AG20443 (cell line): ENCODE measurements at regions not wholly inside any gene's neighbourhood (a gene's known extent, or its start where the extent isn't known, plus 50 kb on each side); places are given as distances from the start of the nearest gene placed in this dataset.
A peak's percentile ranks its signal among the peaks of the same experiment; 100 is the strongest.
"Not testable (repeated sequence)": the region's sequence is repeated elsewhere in the genome, so short reads cannot be mapped to it uniquely, and the experiment has no call there.

ENCODE experiments used
- DNase-seq: peaks from one replicate; pipeline ENCODE4 v3.0.0; 2012; ENCODE audit warnings: low spot score, mixed read lengths

DNA sequence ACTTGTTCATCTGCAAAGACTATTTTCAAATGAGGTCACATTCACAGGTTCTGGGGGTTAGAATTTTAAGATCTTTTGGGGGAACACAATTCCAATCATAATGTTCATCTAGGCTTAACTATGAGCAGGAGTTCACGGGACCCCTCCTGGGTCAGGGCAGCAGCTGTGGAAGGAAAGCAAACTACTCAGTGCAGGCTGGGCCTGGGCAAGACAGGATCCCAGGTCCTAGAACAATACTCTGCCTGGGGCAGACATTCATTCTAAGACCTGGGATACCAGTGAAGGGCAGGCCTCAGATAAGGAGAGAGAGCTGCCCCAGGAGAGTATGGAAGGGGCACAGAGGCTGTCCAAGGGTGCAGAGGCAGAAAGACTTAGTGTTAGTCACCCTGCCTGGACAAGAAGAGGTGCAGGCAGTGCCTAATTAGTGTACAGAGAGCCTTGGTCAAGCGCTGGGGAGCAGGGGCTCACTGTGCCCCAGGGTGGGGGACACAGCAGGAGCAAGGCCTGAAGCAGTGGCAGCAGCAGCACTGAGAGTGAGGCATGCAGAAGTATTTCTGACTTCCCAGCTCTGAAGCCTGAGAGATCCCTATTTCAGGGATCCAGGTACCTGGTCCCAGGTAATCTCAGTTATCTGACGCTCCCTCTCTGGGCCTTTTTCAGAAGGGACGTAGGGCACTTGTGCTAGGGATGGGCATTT is 123.0 kb upstream of the MAMLD1 start:
- no peak for DNase-seq

DNA sequence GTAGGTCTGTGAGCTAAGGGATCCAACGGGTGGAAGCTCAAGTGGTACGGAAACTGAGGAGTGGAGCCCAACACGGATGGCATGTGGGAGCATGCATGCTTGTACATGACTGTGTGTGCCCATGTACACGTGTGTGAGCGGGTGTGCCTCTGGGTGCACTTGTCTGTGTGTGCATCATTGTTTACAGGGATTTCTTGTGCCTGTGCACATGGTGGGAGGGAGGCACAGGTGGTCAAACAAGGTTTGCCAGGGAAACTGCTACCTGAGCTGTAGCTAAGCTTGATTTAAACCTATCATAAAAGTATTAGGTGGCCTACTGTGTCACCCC is 122.5 kb upstream of the MAMLD1 start:
- DNase-seq = no peak

DNA sequence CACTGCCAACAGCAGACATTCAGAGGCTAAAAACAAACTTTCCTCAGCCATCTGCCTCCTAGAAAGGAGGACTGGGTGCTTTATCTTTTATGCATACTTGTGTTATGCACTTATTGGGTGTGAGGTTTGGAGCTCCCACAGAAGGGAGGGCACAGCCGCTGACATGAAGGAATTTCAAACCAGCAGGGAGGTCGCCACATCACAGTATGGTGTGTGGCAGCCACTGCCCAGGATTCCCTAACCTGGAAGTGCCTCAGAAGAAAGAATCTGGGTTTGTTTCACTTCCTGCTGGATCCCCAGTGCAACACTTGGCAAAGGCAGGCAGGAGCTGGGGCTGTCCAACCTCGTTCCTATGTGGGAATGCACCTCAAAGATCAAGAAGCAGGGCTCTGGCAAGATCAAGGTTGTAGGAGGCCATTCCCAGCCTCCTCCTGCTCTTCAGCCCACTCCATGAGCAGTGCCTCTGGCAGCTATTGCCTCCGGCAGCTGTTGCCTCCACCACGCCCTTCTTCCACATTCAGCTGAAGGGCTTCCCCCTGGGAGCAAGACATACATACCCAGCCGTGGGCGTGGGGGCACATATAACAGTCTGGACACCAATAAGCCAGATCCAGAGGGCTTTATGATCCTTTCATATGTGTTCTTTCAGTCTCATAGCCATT is 109.0 kb upstream of the MAMLD1 start:
- peak; percentile 12 for DNase-seq

DNA sequence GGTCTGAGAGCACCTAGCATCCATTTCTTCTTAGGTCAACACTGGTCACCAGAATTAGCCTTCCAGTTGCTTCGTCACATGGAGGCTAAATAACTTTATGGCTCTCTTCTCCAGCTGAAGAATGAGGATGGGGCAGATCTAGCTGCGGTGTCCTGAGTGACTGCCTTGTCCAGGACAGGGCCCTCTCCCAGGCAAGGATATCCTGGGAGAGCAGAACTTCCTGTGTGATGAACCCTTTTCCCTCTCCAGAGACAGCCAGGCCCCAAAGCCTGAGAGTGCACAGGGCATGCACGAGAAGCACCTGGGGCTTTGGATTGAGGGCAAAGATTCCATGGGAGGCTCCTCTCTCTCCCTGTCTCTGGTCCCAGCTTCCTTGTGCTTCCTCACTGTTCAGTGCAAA is 108.2 kb upstream of the MAMLD1 start:
- no peak for DNase-seq

DNA sequence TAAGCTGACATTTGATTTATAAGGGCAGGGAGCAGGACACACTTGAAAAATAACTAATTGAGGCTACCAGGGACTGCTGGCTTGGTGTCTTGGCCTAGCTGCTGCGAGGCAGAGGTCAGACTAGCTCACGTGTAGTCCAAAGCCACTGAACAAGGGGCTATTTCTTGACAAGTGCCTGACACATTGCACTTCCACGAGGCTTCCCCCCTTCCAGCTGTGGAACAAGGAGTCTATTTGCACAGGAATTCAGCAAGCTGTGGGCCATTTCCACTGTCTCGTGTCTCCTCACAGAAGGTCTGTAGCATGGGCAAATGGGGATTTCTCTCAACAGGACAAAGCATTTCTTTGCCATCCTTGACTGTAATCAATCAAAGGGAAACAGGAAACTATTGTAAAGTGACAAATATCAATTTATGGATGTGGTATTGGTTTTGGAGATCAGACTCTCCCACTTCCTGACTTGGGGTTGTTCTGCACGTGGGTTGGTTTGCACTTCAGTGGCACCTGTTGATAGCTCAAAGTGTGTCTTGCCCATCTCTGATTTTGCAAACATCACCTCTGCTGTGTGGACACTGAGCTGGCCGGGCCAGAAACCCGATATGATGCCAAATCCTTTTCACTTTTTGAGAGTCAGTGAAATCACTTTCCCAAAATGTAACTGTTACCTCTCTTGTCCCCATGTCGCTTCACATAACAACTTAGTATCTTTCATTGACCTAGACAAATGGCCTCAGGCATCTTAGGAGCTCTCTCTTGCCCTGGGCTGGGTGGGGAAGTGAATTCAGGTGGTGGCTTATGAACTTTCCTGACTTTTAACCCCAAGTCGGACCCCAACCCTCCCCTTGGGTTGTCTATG is 107.4 kb upstream of the MAMLD1 start:
- no peak for DNase-seq

DNA sequence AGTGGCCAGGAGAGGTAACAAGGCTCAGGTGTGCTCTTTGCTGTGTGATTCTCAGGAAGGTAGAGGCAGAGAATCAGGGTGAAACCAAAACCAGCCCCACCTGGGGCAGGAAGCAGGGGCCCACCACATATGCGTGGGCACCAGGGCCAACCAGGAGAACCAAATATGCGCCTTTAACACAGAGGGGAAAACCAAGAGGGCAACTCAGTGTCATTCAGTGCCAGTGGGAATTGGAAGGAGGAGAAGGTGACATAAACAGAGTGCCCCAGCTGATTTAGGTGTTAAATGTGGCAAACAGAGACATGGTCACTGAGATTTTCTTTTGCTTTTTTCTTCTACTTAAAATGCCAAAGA is 106.8 kb upstream of the MAMLD1 start:
- no peak for DNase-seq

DNA sequence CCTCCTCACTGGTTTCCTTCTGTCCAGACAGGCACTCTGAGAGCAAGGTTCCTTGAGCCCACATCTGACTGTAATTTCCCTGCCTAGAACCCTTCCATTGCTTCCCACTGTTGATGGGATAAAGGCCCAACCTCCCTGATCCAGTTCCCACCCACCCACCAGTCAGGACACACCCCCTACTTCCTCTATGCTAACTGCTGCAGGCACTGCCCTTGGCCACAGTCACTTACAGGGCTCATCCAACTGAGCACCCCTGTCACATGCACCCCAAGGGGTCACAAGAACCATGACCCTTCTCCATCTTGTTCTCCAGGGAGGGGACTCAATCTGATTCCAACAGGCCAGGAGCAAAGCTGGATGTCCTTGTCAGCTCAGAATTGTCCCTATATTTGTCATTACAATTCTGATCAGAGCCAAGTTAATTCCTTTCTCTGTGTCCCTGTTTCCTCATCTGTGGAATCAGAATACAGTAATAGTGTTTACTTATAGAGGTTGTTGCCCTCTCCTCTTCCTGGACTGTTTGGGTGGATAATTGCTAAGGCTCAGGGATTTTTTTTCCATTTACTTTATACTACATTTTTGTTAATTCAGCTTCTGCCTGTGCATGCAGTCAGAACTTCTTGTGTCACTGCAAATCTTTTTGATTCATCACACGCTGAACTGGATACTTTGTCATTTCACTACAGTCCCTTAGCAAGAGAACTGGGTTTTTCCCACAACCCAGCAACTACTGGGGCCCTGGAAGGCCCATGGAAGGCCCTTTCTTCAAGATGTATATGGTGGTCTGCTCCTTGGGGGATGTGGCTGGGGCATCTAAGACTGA is 105.6 kb upstream of the MAMLD1 start:
- DNase-seq = no peak

DNA sequence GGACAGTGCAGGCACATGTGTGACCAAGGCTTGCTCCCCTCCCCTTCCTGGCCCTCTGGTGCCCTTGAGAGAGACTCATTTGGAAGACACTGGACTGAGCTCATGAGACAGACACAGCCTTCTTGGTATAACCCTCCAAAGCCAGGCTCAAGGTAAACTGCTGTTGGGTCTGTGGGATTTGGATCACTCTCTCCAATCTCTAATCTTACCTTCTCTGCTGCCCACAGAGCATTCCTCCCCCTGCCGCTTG is 105.0 kb upstream of the MAMLD1 start:
- DNase-seq = no peak

DNA sequence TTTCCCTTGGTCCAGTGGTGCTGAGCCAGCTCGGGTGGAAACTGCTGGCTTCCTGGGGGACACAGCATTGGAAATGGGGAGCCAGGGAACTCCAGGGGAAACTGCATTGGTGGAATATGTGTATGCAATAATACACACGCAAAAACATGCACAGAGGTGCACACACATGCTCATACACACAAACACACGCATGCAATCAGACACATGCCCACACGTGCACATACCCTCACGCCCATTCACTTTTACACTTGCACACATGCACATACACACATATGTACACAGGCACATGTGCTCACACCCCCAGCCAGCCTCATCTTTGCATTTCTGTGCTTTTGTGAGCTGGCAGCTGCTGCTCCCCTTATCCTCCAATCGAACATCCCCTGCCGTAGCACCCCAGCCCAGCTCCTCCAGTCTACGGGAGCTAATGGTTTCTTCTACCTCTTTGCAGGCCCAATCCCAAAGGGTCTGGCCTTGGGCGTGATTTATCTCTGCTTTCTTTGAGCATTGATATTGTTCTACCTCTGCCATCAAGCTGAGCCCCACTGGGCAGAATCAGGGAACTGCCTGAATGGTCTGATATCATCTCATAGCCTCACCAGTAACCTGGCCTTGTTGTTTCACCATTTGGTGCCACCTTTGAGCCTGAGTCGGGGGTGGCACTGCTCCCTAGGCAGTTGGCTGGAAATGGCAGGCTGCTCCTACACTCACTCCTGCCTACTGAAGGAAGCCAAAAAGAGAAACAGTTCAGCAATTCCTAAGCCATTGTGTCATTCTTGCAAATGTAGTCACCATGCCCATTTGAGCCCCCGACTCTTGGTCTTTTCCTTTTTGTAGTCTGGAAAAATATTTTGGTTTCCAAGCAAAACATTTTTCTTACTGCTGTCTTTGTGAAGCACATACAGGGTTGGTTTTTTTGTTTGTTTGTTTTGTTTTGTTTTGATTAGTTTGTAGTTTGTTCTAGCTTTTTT is 104.4 kb upstream of the MAMLD1 start:
- DNase-seq = peak; percentile 50

DNA sequence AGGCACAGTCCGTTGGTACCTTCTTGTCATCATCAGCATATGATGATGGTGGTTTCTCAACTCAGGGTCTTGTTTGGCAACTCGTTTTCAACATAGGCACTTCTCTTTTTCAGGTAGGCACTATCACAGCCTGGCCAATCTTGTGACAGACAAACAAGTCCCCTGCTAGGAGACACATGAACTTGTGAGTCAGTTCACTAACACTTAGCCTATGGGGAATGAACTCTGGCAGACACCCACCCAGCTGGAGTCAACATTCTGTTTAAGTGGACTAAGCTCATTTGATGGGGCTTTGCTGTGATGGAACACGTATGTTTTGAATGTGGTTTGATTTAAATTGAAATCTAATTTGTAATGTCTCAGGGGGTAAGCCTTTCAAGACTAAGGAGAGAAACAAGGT is 100.7 kb upstream of the MAMLD1 start:
- DNase-seq = no peak

DNA sequence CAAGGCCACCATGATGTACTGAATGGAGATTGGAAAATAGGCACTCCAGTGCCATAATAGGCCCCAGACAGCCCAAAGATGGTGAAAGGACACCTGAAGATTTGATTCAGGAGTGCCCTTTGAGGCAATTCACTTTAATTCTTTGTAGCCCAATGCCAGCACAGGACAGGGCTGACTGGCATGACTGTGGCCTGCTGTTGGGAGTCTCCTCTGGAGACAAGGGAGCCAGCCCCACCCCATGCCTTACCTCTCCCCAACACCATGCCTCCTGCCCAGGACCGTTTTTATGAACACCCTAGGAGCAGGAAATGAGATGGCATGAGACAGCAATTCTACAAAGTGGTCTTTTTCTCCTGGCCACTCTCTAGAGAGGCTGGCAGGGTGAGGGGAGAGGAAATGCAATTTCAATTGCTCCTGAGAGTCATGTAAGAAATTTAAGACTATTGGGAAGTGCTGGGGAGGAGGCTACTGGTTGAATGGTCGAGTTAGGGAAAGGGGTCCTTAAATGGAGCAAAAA is 94.2 kb upstream of the MAMLD1 start:
- no peak for DNase-seq

DNA sequence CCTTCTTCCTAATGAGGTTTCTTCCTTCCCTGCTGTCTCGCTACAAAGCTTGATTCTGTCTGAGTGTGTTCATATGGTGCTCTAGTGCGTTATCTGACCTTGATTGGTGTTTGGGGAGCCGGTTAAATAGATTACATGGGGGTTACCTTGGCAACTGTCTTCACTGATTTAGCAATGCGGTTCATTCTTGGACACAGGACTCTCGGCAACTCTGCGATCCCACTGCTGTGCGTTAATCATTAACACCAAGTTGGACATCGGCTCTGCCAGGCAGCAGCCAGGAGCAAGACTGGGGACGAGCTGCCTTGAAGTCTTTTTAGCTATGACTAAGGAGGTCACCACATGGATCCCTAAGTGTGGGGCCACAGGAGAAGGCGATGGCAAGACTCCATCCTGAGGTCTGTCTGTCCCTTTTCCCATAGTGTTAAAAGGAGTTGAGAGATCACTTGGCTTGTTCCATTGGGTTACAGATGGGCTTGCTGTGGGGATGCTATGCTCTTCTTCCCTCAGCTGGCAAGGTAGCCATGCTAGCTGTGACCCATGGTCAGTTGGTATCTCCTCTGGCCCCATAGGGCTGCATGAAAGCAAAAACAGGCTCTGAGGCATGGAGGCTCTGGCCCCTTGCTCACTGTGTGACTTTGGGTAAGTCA is 93.4 kb upstream of the MAMLD1 start:
- no peak for DNase-seq

DNA sequence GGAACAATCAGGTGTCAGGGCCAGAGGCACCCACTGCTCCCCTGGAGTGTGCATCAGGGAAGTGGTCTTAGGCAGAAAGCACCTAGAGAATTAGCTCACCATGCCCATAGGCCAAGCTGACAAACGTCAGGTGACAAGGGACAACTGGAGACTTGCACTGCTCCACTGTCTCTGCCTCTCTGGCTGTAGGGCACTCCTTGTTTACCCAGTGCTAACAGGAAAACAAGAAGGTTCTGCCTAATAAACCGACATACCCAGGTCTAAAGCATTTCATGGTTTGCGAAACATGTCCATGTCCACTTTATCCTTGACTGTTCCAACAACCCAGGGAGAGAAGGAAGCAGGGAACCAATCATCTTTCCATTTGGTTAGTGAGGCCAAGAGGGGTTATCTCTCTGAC is 92.5 kb upstream of the MAMLD1 start:
- no peak for DNase-seq

DNA sequence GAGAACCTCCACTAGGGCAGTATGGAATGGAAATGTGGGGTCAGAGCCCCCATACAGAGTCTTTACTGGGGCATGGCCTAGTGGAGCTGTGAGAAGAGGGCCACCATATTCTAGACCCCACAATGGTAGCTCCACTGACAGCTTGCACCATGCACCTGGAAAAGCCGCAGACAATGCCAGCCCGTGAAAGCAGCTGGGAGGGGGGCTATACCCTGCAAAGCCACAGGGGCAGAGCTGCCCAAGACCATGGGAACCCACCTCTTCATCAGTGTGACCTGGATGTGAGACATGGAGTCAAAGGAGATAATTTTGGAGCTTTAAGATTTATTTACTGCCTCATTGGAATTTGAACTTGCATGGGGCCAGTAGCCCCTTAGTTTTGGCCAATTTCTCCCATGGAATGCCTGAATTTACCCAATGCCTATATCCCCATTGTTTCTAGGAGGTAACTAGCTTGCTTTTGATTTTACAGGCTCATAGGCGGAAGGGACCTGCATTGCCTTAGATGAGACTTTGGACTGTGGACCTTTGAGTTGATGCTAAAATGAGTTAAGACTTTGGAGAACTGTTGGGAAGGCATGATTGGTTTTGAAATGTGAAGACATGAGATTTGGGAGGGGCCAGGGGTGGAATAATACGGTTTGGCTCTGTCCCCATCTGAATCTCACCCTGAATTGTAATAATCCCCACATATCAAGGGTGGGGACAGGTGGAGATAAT is 89.4 kb upstream of the MAMLD1 start:
- DNase-seq = not testable (repeated sequence)

DNA sequence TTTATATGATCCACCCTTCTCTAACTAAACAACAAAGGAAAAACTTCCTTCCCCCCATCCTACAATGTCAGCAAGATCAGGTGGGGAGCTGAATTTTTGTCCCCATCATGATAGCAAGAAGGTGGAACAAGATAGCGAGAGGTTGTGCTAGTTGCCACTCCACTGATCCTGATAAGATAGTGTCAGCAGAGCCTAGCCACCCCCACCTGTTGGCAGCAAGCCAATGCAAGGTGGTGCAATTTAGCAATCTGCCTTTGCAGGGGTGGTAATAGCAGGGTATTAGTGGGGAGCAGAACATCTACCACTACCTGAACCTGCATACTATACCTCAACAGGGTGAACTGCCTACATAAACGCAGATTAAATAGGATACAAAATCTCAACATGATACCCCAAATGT is 80.2 kb upstream of the MAMLD1 start:
- no peak for DNase-seq

DNA sequence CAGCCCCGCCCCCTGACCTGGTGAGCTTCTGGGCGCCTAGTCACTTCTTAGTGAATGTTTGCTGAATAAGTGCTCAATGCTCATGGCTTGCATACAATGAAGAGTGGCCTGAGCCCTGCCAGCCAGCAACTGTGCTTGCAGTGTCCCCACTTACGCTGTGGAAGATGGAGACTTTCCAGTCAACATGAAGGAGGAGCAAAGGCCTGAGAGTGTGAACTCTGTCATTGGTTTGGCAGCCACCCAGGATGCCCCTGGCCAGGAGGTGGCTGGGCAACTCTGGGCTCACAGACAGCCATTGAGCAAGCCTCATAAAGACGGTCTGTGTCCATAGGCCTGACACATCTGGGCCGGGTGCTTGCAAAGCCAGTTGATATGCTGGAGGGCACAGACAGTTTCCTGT is 72.1 kb upstream of the MAMLD1 start:
- DNase-seq = no peak

DNA sequence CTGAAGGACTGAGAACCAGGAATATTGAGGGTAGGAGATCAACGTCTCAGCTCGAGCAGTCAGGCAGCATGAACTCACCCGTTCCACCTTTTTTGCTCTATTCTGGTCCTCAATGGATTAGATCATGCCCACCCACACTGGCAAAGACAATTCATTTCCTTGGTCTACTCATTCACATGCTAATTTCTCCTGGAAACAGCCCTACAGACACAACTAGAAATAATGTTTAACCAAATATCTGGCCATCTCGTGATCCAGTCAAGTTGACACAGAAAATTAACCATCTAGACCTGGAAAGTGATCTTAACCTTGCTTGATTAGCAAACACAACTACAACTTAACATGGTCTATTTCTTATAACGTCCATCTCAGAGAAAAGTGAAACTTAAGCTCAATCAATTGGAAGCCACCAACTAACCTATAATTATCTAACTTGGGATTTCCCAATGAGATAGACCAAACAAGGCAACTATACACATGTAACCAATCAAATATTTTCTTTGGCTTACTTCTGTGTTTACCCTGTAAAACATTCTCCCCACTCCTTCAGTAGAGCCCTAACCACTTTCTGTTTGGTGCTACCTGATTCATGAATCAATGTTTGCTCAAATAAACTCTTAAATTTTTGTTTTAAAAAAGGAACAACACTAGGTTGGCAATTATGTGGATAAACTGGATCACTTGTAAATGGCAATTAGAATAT is 69.7 kb upstream of the MAMLD1 start:
- DNase-seq = no peak

DNA sequence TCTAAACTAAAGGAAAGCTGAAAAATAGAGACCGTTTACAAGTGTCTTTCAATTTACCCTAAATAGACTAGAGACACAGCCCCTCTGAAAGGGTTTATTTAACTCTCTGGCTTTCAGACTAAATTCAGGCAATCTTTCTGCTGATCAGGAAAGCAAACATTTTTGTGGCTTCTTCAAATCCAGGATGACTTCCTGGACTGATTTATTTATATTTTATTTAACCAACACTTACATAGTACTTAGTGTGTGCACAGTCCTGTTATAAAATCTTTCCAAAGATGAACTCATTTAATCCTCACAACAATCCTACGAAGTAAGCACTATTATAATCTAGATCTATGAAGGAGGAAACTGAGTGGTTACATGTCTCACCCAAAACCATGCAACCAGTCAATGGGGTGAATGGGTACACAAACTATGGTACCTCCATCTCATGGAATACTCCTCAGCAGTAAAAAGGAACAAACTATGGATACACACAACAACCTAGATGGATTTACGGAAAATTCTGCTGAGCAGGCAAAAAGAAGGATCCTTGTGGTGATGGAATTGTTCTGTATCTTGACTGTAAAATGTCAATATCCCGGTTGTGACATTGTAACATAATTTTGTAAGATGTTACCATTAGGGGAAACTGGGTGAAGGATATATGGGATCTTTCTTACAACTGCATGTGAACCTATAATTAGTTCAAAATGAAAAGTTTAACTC is 64.1 kb upstream of the MAMLD1 start:
- DNase-seq = no peak

DNA sequence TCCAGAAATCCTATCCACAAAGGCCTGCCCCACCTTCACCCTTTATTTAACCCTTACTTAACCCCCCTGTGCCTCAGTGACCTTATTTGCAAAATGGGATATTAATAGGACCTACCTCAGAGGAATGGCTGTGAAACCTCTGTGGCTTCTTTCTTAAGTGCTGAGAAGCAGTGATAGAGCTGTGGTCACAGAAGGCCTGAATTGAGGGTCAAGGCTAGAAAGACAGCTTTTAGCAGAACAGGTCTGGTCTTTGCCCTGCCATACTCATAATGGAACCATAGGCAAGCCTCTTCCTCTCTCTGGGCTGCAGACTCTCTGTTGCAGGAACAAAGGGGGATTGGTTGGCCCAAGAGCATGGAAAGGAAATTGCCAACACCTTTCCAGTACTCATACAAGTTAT is 63.5 kb upstream of the MAMLD1 start:
- DNase-seq = no peak
